AG09319 (cell line): ENCODE measurements at regions not wholly inside any gene's neighbourhood (a gene's known extent, or its start where the extent isn't known, plus 50 kb on each side); places are given as distances from the start of the nearest gene placed in this dataset.

Experiments
- DNase-seq: peaks from one replicate; pipeline ENCODE4 v3.0.0-alpha.2; 2010; ENCODE audit warnings: low read depth; ENCODE audit errors: extremely low read depth
- TF ChIP-seq, protein P1 (sequence below): IDR thresholded peaks from 2 replicates; pipeline ENCODE4 v1.5.1; 2011; ENCODE audit warnings: low read depth, mild to moderate bottlenecking, inconsistent platforms, low read length, moderate library complexity

DNA sequence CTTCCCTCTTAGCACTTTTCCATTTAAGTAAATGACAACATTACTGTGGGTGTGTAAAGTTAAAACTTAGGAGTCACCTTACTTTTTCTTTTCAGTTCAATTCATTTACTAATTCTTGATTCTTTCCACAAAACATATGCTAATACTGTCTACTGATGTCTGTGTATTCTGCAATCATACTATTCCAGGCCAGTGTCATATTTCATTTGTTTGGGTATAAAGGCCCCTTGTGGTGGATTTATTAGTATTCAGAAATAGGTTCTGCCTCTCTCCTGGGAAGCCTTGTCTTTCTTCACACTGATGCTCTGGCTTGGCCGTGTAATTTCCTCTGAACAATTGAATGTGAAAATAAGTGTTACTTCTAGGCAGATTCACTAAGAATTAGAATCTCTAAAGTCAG lies 621.9 kb upstream of the SPRY2 start:
- TF ChIP-seq, protein P1, sequence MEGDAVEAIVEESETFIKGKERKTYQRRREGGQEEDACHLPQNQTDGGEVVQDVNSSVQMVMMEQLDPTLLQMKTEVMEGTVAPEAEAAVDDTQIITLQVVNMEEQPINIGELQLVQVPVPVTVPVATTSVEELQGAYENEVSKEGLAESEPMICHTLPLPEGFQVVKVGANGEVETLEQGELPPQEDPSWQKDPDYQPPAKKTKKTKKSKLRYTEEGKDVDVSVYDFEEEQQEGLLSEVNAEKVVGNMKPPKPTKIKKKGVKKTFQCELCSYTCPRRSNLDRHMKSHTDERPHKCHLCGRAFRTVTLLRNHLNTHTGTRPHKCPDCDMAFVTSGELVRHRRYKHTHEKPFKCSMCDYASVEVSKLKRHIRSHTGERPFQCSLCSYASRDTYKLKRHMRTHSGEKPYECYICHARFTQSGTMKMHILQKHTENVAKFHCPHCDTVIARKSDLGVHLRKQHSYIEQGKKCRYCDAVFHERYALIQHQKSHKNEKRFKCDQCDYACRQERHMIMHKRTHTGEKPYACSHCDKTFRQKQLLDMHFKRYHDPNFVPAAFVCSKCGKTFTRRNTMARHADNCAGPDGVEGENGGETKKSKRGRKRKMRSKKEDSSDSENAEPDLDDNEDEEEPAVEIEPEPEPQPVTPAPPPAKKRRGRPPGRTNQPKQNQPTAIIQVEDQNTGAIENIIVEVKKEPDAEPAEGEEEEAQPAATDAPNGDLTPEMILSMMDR = no peak
- DNase-seq = no peak

DNA sequence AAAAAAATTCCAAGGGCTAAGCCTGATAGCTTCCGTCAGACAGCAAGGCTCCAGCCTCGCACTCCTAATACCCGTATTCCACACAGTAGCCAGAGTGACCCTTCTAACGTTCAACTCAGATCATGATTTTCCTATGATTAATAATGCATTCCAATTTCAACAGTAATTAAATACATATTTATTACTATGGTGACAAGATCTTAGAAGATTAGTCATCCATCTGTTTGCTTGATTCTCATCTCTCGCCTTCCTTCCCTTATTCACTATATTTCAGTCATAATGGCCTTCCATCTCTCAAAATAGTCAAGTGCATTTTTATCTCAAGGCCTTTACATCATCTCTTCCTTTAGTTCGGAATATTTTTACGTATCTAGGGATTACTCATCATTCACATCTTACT lies 621.2 kb upstream of the SPRY2 start:
- TF ChIP-seq, protein P1 = no peak
- no peak for DNase-seq

DNA sequence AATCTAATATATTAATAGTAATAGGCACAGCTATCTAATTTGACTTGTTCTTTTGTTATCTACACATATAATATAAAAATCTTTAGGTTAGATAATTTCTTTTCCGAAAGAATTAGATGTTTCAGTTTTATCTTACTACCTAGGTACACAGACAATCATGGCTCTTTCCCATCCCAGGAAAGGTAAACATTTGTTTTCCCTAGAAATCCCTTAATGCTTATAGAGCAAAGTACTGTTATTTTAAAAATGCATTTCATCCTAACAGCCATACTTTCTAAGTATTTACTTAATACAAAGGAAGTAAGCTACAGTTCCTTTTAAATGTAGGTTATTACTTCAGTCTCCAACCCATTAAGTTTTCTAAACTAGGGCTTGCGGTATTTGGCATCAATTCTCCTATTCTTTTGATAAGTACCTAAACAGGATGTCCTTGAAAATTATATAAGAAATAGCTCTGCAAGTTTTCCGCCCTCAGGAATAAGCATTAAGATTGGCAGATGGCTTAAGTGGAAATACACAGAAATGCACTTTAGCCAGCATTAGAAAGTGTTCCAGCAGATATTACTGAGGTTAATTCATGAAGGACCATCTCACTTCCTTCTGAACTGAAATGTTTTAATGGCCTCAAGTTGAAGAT lies 616.2 kb upstream of the SPRY2 start:
- no peak for DNase-seq
- TF ChIP-seq, protein P1 = no peak

DNA sequence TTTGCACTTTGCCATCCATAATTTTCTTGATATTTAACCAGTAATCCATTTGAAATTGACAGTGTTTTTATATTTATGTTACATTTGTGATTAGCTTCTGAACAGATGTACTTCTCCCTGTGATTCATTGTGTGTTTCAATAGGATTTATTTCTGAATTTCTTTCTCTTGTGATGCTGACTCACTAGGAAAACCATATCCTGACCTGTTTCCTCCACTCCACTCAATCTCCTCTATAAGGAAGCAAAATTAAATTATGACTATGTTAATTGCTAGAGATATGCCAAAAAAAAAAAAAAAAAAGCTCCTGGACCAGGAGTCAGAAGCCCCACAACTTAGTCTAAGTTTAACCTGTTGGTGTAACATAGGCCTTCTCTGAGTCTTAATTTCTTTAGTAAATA lies 614.6 kb upstream of the SPRY2 start:
- DNase-seq = no peak
- TF ChIP-seq, protein P1 = no peak

DNA sequence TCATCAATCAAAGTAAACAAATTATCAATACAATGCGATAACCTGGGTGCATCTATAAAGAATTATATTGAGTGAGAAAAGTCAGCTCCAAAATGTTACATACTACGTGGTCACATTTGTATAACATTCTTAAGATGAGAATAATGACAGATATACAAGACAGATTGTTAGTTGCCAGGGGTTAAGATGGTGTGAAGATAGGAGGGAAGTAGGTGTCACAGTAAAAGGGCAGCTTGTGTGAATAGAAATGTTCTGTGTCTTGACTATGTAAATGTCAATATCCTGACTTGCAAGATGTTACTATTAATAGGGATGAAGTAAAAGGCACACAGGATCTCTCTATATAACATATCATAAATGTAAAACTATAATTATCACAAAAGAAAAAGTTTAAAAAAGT lies 611.2 kb upstream of the SPRY2 start:
- no peak for DNase-seq
- TF ChIP-seq, protein P1 = no peak

DNA sequence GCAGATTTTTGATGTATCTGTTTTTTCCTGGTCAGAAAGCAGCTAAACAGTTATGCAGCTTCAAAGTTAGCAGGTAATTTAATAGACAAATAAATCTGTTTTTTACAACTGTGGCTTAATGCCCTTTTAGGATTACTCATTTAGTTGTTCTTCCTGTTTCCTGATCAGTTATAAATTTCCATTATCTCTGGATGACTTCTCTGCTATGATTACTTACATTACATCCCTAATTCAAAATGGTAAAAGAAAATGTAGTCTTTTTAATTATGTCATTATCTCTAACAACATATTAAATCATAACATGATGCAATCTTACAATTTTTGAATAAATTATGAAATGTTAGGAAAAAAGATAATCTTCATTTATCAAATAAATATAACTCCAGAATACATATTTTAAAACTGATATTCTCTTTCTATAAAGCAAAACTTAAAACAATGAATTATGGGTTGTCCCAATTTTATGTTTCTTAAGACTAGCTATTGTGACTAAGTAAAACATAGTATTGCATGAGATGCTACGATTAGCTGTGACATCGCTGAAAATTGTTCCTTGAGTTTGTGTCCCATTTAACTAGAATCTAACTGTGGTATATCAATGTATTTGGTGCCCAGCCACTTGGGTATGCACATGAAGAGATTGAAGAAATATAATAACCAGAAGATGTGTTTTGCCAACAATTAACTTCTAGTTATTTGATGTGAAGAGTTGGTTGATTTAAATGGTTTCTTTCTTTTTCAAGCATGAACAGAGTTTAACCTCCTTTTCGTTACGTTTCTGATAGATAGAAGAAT lies 605.3 kb upstream of the SPRY2 start:
- TF ChIP-seq, protein P1 = no peak
- no peak for DNase-seq

DNA sequence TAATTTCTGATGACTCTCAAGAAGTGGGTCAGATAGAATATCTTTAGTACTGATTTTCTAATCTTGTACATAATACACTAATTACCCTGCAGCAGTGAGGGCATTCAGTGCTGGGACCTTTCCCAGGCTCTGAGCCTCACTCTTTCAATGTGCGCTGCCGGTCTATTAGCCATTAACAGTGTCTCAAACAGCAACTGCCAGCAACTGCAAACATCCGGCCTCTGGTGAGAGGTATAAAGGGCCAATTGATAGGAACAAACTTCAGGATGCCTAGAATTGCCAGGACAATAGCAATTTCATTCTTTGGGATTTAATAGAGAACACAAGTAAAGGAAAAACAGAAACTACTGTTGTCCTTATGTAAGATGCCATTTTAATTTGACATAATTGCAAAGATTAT lies 604.4 kb upstream of the SPRY2 start:
- no peak for DNase-seq
- TF ChIP-seq, protein P1 = no peak
